ENCODE measurements at regions not wholly inside any gene's neighbourhood (a gene's known extent, or its start where the extent isn't known, plus 50 kb on each side); places are given as distances from the start of the nearest gene placed in this dataset.
A peak's percentile ranks its signal among the peaks of the same experiment; 100 is the strongest.
"Not testable (repeated sequence)": the region's sequence is repeated elsewhere in the genome, so short reads cannot be mapped to it uniquely, and the experiment has no call there.

- no peak for DNase-seq
These were observed 127.7 kb upstream of the EPHA3 start for GRCh38 chr3:88979760-88980159.

- no peak for DNase-seq
These were observed 124.0 kb upstream of the EPHA3 start for GRCh38 chr3:88983458-88983857.

- DNase-seq, result no peak
These were observed 123.2 kb upstream of the EPHA3 start for GRCh38 chr3:88984256-88984655.

GRCh38 chr3:88984832-88985231 lies 122.6 kb upstream of the EPHA3 start:
- DNase-seq, result no peak

GRCh38 chr3:88985491-88985890 lies 121.9 kb upstream of the EPHA3 start:
- DNase-seq, result no peak

- DNase-seq, result no peak
These were observed 120.6 kb upstream of the EPHA3 start for GRCh38 chr3:88986834-88987233.

GRCh38 chr3:88987776-88988175 lies 119.6 kb upstream of the EPHA3 start:
- DNase-seq, result no peak

GRCh38 chr3:88988906-88989305 lies 118.5 kb upstream of the EPHA3 start:
- DNase-seq, result no peak

- DNase-seq, result no peak
These were observed 115.9 kb upstream of the EPHA3 start for GRCh38 chr3:88991496-88991895.

GRCh38 chr3:88996691-88997090 lies 110.7 kb upstream of the EPHA3 start:
- DNase-seq, result no peak

GRCh38 chr3:88997260-88997659 lies 110.2 kb upstream of the EPHA3 start:
- DNase-seq, result no peak

GRCh38 chr3:89000886-89001285 lies 106.5 kb upstream of the EPHA3 start:
- DNase-seq, result no peak

- no peak for DNase-seq
These were observed 105.2 kb upstream of the EPHA3 start for GRCh38 chr3:89002191-89002590.

GRCh38 chr3:89013536-89013935 lies 93.9 kb upstream of the EPHA3 start:
- no peak for DNase-seq

- DNase-seq, result no peak
These were observed 89.9 kb upstream of the EPHA3 start for GRCh38 chr3:89017531-89017930.

GRCh38 chr3:89025185-89025584 lies 82.2 kb upstream of the EPHA3 start:
- DNase-seq, result peak; percentile 45

GRCh38 chr3:89032346-89033013 lies 74.9 kb upstream of the EPHA3 start:
- no peak for DNase-seq

GRCh38 chr3:89034723-89035122 lies 72.7 kb upstream of the EPHA3 start:
- DNase-seq, result not testable (repeated sequence)

- DNase-seq, result no peak
These were observed 68.6 kb upstream of the EPHA3 start for GRCh38 chr3:89038869-89039268.

- no peak for DNase-seq
These were observed 65.1 kb upstream of the EPHA3 start for GRCh38 chr3:89042236-89042835.

GRCh38 chr3:89043406-89043932 lies 64.0 kb upstream of the EPHA3 start:
- DNase-seq, result no peak

- no peak for DNase-seq
These were observed 60.8 kb upstream of the EPHA3 start for GRCh38 chr3:89046661-89047060.

GRCh38 chr3:89049119-89049518 lies 58.3 kb upstream of the EPHA3 start:
- DNase-seq, result no peak

GRCh38 chr3:89052386-89052785 lies 55.0 kb upstream of the EPHA3 start:
- no peak for DNase-seq

GRCh38 chr3:89057398-89057797 lies 50.0 kb upstream of the EPHA3 start:
- no peak for DNase-seq

All from retina (tissue), 1 donor.